Prostate gland (tissue), 2 donors: ENCODE measurements at regions not wholly inside any gene's neighbourhood (a gene's known extent, or its start where the extent isn't known, plus 50 kb on each side); places are given as distances from the start of the nearest gene placed in this dataset.

Experiments used
- POLR2AphosphoS5 ChIP-seq: sonication (generic); formaldehyde crosslinking; IDR thresholded peaks from one replicate; pipeline ENCODE4 v1.6.1; 2017; ENCODE audit warnings: antibody characterized with exemption
- TF ChIP-seq, protein P1 (sequence below), 4 experiments: fragments of 200-600 bp in 2 of 4; fragments of 450-650 bp in 2 of 4; sonication (generic) in 2 of 4; IDR thresholded peaks; 1 replicate in 3 of 4; 2 replicates in 1 of 4; pipeline ENCODE4 v1.5.1; 2016 to 2019; ENCODE audit warnings: antibody characterized with exemption in 4 of 4, mild to moderate bottlenecking in 2 of 4, moderate library complexity in 2 of 4

DNA sequence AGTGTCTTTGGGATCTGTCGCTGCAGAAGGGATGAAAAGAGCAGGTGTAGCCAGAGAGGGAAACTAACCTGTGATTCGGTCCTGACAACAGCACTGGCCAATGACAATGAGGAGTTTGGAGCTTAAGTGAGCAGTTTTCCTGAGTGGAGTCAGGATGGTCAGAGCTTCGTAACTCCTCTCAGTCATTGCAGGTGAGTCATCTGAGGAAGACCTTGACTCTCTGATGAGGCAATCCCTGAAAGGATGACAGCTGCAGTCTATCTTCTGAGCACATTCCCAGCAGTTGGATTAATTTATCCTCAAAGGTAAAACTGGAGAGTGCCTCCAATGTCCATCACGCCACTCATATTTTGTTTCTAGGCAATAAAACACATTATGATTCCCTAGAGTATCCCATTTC is 401.9 kb downstream of the POM121L12 start:
- no peak for TF ChIP-seq POLR2AphosphoS5
- TF ChIP-seq, protein P1, sequence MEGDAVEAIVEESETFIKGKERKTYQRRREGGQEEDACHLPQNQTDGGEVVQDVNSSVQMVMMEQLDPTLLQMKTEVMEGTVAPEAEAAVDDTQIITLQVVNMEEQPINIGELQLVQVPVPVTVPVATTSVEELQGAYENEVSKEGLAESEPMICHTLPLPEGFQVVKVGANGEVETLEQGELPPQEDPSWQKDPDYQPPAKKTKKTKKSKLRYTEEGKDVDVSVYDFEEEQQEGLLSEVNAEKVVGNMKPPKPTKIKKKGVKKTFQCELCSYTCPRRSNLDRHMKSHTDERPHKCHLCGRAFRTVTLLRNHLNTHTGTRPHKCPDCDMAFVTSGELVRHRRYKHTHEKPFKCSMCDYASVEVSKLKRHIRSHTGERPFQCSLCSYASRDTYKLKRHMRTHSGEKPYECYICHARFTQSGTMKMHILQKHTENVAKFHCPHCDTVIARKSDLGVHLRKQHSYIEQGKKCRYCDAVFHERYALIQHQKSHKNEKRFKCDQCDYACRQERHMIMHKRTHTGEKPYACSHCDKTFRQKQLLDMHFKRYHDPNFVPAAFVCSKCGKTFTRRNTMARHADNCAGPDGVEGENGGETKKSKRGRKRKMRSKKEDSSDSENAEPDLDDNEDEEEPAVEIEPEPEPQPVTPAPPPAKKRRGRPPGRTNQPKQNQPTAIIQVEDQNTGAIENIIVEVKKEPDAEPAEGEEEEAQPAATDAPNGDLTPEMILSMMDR (IDR thresholded peaks at IDR 0.05): no peak
